Panc1 (cell line): ENCODE measurements at regions not wholly inside any gene's neighbourhood (a gene's known extent, or its start where the extent isn't known, plus 50 kb on each side); places are given as distances from the start of the nearest gene placed in this dataset.

Source experiments
- ATAC-seq: fragments of 200-7000 bp; cut with Tn5 transposase; 2 replicates; pipeline ENCODE4 v1.9.1; 2020; ENCODE audit warnings: mild to moderate bottlenecking, moderate library complexity
- BruUV-seq: library from RNA; stranded (reverse); fragments of 400-500 nt; replicated peaks from 2 replicates; lab custom pipeline; 2021; lab: Mats Ljungman, UMichigan
- CTCF ChIA-PET: fragments of 300-600 bp; sonication (Branson Sonifier 250); formaldehyde crosslinking; loops from one replicate; lab custom pipeline; 2022; ENCODE audit warnings: antibody characterized with exemption; lab: Charles Lee
- POLR2A ChIA-PET: fragments of 300-600 bp; sonication (Branson Sonifier 250); formaldehyde crosslinking; loops from one replicate; lab custom pipeline; 2022; ENCODE audit warnings: antibody characterized with exemption; lab: Charles Lee
- DNase-seq: peaks from one replicate; pipeline ENCODE4 v3.0.0-alpha.2; 2010; ENCODE audit warnings: low read depth, low spot score
- H3K27ac ChIP-seq: 2 replicates; pipeline ENCODE4 v1.5.1; 2011; ENCODE audit warnings: mild to moderate bottlenecking, low read length, inconsistent platforms
- H3K27me3 ChIP-seq: fragments of 200-500 bp; sonication (Bioruptor generic); 2 replicates; pipeline ENCODE4 v1.6.0; 2014; ENCODE audit warnings: low read length, inconsistent platforms; ENCODE audit not compliant: control insufficient read depth, insufficient read depth
- H3K36me3 ChIP-seq: fragments of 200-500 bp; sonication (Bioruptor generic); 2 replicates; pipeline ENCODE4 v1.5.1; 2014; ENCODE audit warnings: inconsistent platforms, mild to moderate bottlenecking, low read length, moderate library complexity; ENCODE audit not compliant: control insufficient read depth, insufficient read depth
- H3K4me1 ChIP-seq: 2 replicates; pipeline ENCODE4 v1.5.1; 2011; ENCODE audit warnings: inconsistent platforms, mild to moderate bottlenecking, low read length, moderate library complexity; ENCODE audit not compliant: control insufficient read depth, insufficient read depth
- H3K4me3 ChIP-seq, 2 experiments: 2 replicates each; pipeline ENCODE4 v1.5.1; 2011 to 2012; ENCODE audit warnings: low read depth in 2 of 2, low read length in 2 of 2, mild to moderate bottlenecking in 2 of 2, inconsistent platforms in 1 of 2, moderate library complexity in 1 of 2
- H3K9me3 ChIP-seq: fragments of 200-500 bp; sonication (Bioruptor generic); 2 replicates; pipeline ENCODE4 v1.5.1; 2014; ENCODE audit warnings: low read depth, mild to moderate bottlenecking, inconsistent platforms, low read length, moderate library complexity; ENCODE audit not compliant: control insufficient read depth, insufficient read depth
- POLR2AphosphoS5 ChIP-seq: IDR thresholded peaks from 2 replicates; pipeline ENCODE4 v1.6.1; 2012; ENCODE audit warnings: mild to moderate bottlenecking, low read depth, low read length, moderate library complexity
- SIN3A ChIP-seq: IDR thresholded peaks from 2 replicates; pipeline ENCODE4 v1.6.1; 2012; ENCODE audit warnings: low read depth, mild to moderate bottlenecking, low read length, moderate library complexity, borderline replicate concordance; ENCODE audit not compliant: insufficient read depth
- TCF7L2 ChIP-seq: IDR thresholded peaks from 2 replicates; pipeline ENCODE4 v1.6.1; 2011; ENCODE audit warnings: mild to moderate bottlenecking, low read depth, low read length, inconsistent platforms
- in situ Hi-C: cut with HindIII; loops from 2 replicates; pipeline ENCODE4 v1.10.0; 2016; ENCODE audit warnings: low sequenced_read_pairs, low pct_unique_long_range_greater_than_20kb
- intact Hi-C: fragments of 100-400 bp; cut with micrococcal nuclease; formaldehyde crosslinking; loops from one replicate; pipeline ENCODE4 v1.10.0; 2022; ENCODE audit not compliant: unreplicated experiment
- TF ChIP-seq, protein P1 (sequence below): fragments of 450-650 bp; IDR thresholded peaks from 2 replicates; pipeline ENCODE4 v1.5.1; 2017; ENCODE audit warnings: mild to moderate bottlenecking
- TF ChIP-seq, protein P2 (sequence below), 2 experiments: IDR thresholded peaks; 2 replicates each; pipeline ENCODE4 v1.6.1; 2011 to 2012; ENCODE audit warnings: low read depth in 2 of 2, control low read depth in 1 of 2, low read length in 1 of 2, mild to moderate bottlenecking in 1 of 2, moderate library complexity in 1 of 2; ENCODE audit not compliant: insufficient read depth in 1 of 2

DNA sequence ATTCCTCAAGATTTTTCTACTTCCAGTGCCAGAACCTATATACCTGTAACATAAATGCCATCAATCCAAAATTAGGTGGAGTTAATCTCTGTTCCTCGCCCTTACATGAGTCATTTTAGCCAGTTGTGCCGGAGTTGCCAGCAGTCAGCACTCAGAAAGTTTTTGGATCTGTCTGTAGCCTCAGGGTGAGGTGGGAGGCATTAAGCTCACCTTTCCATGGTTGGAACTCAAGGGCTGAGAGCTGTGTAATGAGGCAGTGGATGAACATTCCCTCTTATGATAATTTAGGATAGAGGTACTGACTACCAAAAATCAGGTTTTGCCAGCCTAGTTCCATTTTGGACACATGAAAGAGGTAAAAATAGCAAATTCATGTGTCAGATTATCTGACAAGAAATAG lies 1553.1 kb upstream of the ADGRL3 start:
- intact Hi-C loops (no loop called here), in situ Hi-C loops (no loop called here)
- TF ChIP-seq, protein P1, sequence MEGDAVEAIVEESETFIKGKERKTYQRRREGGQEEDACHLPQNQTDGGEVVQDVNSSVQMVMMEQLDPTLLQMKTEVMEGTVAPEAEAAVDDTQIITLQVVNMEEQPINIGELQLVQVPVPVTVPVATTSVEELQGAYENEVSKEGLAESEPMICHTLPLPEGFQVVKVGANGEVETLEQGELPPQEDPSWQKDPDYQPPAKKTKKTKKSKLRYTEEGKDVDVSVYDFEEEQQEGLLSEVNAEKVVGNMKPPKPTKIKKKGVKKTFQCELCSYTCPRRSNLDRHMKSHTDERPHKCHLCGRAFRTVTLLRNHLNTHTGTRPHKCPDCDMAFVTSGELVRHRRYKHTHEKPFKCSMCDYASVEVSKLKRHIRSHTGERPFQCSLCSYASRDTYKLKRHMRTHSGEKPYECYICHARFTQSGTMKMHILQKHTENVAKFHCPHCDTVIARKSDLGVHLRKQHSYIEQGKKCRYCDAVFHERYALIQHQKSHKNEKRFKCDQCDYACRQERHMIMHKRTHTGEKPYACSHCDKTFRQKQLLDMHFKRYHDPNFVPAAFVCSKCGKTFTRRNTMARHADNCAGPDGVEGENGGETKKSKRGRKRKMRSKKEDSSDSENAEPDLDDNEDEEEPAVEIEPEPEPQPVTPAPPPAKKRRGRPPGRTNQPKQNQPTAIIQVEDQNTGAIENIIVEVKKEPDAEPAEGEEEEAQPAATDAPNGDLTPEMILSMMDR = no peak
- TF ChIP-seq, protein P2, sequence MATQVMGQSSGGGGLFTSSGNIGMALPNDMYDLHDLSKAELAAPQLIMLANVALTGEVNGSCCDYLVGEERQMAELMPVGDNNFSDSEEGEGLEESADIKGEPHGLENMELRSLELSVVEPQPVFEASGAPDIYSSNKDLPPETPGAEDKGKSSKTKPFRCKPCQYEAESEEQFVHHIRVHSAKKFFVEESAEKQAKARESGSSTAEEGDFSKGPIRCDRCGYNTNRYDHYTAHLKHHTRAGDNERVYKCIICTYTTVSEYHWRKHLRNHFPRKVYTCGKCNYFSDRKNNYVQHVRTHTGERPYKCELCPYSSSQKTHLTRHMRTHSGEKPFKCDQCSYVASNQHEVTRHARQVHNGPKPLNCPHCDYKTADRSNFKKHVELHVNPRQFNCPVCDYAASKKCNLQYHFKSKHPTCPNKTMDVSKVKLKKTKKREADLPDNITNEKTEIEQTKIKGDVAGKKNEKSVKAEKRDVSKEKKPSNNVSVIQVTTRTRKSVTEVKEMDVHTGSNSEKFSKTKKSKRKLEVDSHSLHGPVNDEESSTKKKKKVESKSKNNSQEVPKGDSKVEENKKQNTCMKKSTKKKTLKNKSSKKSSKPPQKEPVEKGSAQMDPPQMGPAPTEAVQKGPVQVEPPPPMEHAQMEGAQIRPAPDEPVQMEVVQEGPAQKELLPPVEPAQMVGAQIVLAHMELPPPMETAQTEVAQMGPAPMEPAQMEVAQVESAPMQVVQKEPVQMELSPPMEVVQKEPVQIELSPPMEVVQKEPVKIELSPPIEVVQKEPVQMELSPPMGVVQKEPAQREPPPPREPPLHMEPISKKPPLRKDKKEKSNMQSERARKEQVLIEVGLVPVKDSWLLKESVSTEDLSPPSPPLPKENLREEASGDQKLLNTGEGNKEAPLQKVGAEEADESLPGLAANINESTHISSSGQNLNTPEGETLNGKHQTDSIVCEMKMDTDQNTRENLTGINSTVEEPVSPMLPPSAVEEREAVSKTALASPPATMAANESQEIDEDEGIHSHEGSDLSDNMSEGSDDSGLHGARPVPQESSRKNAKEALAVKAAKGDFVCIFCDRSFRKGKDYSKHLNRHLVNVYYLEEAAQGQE (IDR thresholded peaks at IDR 0.05; ENCODE audit: insufficient read depth in 1 of 2, low read depth in 2 of 2, low read length in 1 of 2) = no peak
- TF ChIP-seq SIN3A (no peak), TCF7L2 (no peak), POLR2AphosphoS5 (no peak)
- Histone ChIP-seq H3K9me3 (no peaks in the 10 kb centered on the region), H3K27ac (no peak overlapping the region), H3K36me3 (no peaks in the 10 kb centered on the region), H3K27me3 (no peaks in the 10 kb centered on the region), H3K4me1 (no peaks in the 10 kb centered on the region), H3K4me3 (no peak overlapping the region)
- CTCF ChIA-PET = no interaction called here
- no peak for ATAC-seq
- POLR2A ChIA-PET = no interaction called here
- DNase-seq = no peak
- no TSS peak for BruUV-seq

DNA sequence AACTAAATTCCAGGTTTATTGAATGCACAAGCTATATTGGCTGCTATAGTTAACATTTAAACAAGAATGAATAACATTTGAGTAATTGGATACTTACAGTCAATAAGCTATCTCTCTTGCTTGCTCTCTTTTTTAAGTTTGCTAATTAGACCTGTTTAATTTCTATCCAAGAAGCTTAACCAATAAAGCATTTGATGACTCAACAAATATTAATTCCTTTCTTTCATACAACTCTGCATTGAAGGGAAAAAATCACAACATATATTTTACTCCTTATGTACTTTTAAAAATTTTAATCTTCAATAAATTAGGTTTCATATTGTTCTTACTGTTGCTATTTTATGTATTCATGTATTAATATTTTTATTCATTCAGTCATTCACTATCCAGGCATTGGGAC lies 1552.6 kb upstream of the ADGRL3 start:
- Histone ChIP-seq H3K9me3 (no peaks in the 10 kb centered on the region), H3K4me1 (no peaks in the 10 kb centered on the region), H3K27ac (no peak overlapping the region), H3K36me3 (no peaks in the 10 kb centered on the region), H3K27me3 (no peaks in the 10 kb centered on the region), H3K4me3 (no peak overlapping the region)
- ATAC-seq (no peak), DNase-seq (no peak)
- CTCF ChIA-PET = no interaction called here
- TF ChIP-seq POLR2AphosphoS5 = no peak
- TF ChIP-seq SIN3A = no peak
- TF ChIP-seq, protein P1 = no peak
- TF ChIP-seq, protein P2 (IDR thresholded peaks at IDR 0.05; ENCODE audit: insufficient read depth in 1 of 2, low read depth in 2 of 2, low read length in 1 of 2) = no peak
- TF ChIP-seq TCF7L2 = no peak
- intact Hi-C loops = no loop called here
- POLR2A ChIA-PET = no interaction called here
- no TSS peak for BruUV-seq
- in situ Hi-C loops = no loop called here
